ENCODE measurements at regions not wholly inside any gene's neighbourhood (a gene's known extent, or its start where the extent isn't known, plus 50 kb on each side); places are given as distances from the start of the nearest gene placed in this dataset.

- no peak for DNase-seq
Observed at GRCh38 chr17:55829995-55830612, 79.3 kb downstream of the PCTP start.

- no peak for DNase-seq
Observed at GRCh38 chr17:55830699-55831471, 80.0 kb downstream of the PCTP start.

GRCh38 chr17:55833306-55833705 lies 82.5 kb downstream of the PCTP start:
- DNase-seq = no peak

GRCh38 chr17:55842405-55843158 lies 91.7 kb downstream of the PCTP start:
- DNase-seq = no peak

- DNase-seq = no peak
Observed at GRCh38 chr17:55843785-55844184, 92.9 kb downstream of the PCTP start.

- peak in 33 of 56 donors; percentile 0 to 57 (median 14) for DNase-seq
Observed at GRCh38 chr17:55845385-55845784, 94.5 kb downstream of the PCTP start.

- no peak for DNase-seq
Observed at GRCh38 chr17:55846745-55847144, 95.9 kb downstream of the PCTP start.

GRCh38 chr17:55852734-55853133 lies 101.9 kb downstream of the PCTP start:
- DNase-seq = no peak

- peak in 1 of 56 donors; percentile 0 for DNase-seq
Observed at GRCh38 chr17:55859301-55859795, 108.5 kb downstream of the PCTP start.

GRCh38 chr17:55865072-55865762 lies 114.4 kb downstream of the PCTP start:
- no peak for DNase-seq

GRCh38 chr17:55870044-55870443 lies 119.2 kb downstream of the PCTP start:
- DNase-seq = no peak

GRCh38 chr17:55872374-55872773 lies 121.5 kb downstream of the PCTP start:
- no peak for DNase-seq

- DNase-seq = no peak
Observed at GRCh38 chr17:55873017-55873758, 122.3 kb downstream of the PCTP start.

GRCh38 chr17:55883149-55883548 lies 132.3 kb downstream of the PCTP start:
- DNase-seq = no peak

- DNase-seq = no peak
Observed at GRCh38 chr17:55887531-55887930, 136.7 kb downstream of the PCTP start.

GRCh38 chr17:55889271-55889670 lies 138.4 kb downstream of the PCTP start:
- no peak for DNase-seq

GRCh38 chr17:55895112-55895759 lies 144.4 kb downstream of the PCTP start:
- no peak for DNase-seq

- DNase-seq = no peak
Observed at GRCh38 chr17:55897301-55897700, 146.4 kb downstream of the PCTP start.

- no peak for DNase-seq
Observed at GRCh38 chr17:55898195-55898594, 147.3 kb downstream of the PCTP start.

- no peak for DNase-seq
Observed at GRCh38 chr17:55900188-55900587, 149.3 kb downstream of the PCTP start.
